ENCODE measurements at regions not wholly inside any gene's neighbourhood (a gene's known extent, or its start where the extent isn't known, plus 50 kb on each side); places are given as distances from the start of the nearest gene placed in this dataset.

- TF ChIP-seq, protein P1, sequence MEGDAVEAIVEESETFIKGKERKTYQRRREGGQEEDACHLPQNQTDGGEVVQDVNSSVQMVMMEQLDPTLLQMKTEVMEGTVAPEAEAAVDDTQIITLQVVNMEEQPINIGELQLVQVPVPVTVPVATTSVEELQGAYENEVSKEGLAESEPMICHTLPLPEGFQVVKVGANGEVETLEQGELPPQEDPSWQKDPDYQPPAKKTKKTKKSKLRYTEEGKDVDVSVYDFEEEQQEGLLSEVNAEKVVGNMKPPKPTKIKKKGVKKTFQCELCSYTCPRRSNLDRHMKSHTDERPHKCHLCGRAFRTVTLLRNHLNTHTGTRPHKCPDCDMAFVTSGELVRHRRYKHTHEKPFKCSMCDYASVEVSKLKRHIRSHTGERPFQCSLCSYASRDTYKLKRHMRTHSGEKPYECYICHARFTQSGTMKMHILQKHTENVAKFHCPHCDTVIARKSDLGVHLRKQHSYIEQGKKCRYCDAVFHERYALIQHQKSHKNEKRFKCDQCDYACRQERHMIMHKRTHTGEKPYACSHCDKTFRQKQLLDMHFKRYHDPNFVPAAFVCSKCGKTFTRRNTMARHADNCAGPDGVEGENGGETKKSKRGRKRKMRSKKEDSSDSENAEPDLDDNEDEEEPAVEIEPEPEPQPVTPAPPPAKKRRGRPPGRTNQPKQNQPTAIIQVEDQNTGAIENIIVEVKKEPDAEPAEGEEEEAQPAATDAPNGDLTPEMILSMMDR (IDR thresholded peaks at IDR 0.05) = no peak
- TF ChIP-seq POLR2A (IDR thresholded peaks at IDR 0.05; ENCODE audit: low read depth) (no peak), POLR2AphosphoS5 (IDR thresholded peaks at IDR 0.05) (no peak), EP300 (IDR thresholded peaks at IDR 0.05) (no peak)
These were observed 351.5 kb downstream of the TXNL1 start for GRCh38 chr18:56286775-56287325.
